Neural cell (in vitro differentiated cells): ENCODE measurements at regions not wholly inside any gene's neighbourhood (a gene's known extent, or its start where the extent isn't known, plus 50 kb on each side); places are given as distances from the start of the nearest gene placed in this dataset.

Experiments used
- H2AFZ ChIP-seq: fragments of 200-600, 300-800 bp; sonication (generic), shearing (Covaris generic); 2 replicates; pipeline ENCODE4 v1.6.0; 2014; ENCODE audit warnings: low read depth, mild to moderate bottlenecking, antibody characterized with exemption, low read length, moderate library complexity
- H3F3A ChIP-seq: fragments of 200-600 bp; shearing (Covaris generic); 2 replicates; pipeline ENCODE4 v1.6.1; 2016; ENCODE audit warnings: mild to moderate bottlenecking, moderate library complexity, mixed read lengths, antibody characterized with exemption, low read length; ENCODE audit not compliant: insufficient read depth, poor library complexity, severe bottlenecking
- H3K27ac ChIP-seq: fragments of 200-600, 300-800 bp; sonication (generic), shearing (Covaris generic); 2 replicates; pipeline ENCODE4 v1.5.1; 2014; ENCODE audit warnings: mild to moderate bottlenecking, low read length, moderate library complexity
- H3K27me3 ChIP-seq: fragments of 300-800, 200-600 bp; sonication (generic), shearing (Covaris generic); 2 replicates; pipeline ENCODE4 v1.6.0; 2014; ENCODE audit warnings: mild to moderate bottlenecking, low read depth, low read length, moderate library complexity; ENCODE audit not compliant: insufficient read depth
- H3K36me3 ChIP-seq: fragments of 300-800, 200-600 bp; sonication (generic), shearing (Covaris generic); 2 replicates; pipeline ENCODE4 v1.5.1; 2014; ENCODE audit warnings: mild to moderate bottlenecking, antibody characterized with exemption, low read length, moderate library complexity; ENCODE audit not compliant: insufficient read depth
- H3K4me2 ChIP-seq: fragments of 300-800, 200-600 bp; sonication (generic), shearing (Covaris generic); 2 replicates; pipeline ENCODE4 v1.6.0; 2014; ENCODE audit warnings: mild to moderate bottlenecking, low read length
- H3K4me3 ChIP-seq: fragments of 300-800, 200-600 bp; sonication (generic), shearing (Covaris generic); 2 replicates; pipeline ENCODE4 v1.5.1; 2014; ENCODE audit warnings: mild to moderate bottlenecking, low read length, moderate library complexity
- H3K79me2 ChIP-seq: fragments of 200-600 bp; shearing (Covaris generic); replicated peaks from 2 replicates; pipeline ENCODE4 v1.6.0; 2014; ENCODE audit warnings: mild to moderate bottlenecking, low read length, moderate library complexity; ENCODE audit not compliant: insufficient read depth
- H3K9ac ChIP-seq: fragments of 300-800, 200-600 bp; sonication (generic), shearing (Covaris generic); 2 replicates; pipeline ENCODE4 v1.6.1; 2016; ENCODE audit warnings: mild to moderate bottlenecking, low read length, mixed read lengths
- H3K9me2 ChIP-seq: fragments of 200-600 bp; shearing (Covaris generic); 2 replicates; pipeline ENCODE4 v1.6.1; 2016; ENCODE audit warnings: mild to moderate bottlenecking, low read length, mixed read lengths; ENCODE audit not compliant: insufficient read depth
- H3K9me3 ChIP-seq: fragments of 200-600, 300-800 bp; sonication (generic), shearing (Covaris generic); 2 replicates; pipeline ENCODE4 v1.6.1; 2016; ENCODE audit warnings: mild to moderate bottlenecking, mixed run types, low read length, moderate library complexity, mixed read lengths
- H4K20me1 ChIP-seq: fragments of 200-600 bp; shearing (Covaris generic); 2 replicates; pipeline ENCODE4 v1.6.1; 2016; ENCODE audit warnings: mild to moderate bottlenecking, mixed run types; ENCODE audit not compliant: insufficient read depth
- EP300 ChIP-seq: fragments of 450-650 bp; conservative IDR thresholded peaks from 2 replicates; pipeline ENCODE4 v1.6.1; 2014; ENCODE audit warnings: antibody characterized with exemption, mild to moderate bottlenecking, moderate library complexity; ENCODE audit not compliant: poor library complexity, severe bottlenecking
- EZH2 ChIP-seq: fragments of 200-600, 300-800 bp; shearing (Covaris generic), sonication (generic); IDR thresholded peaks from 2 replicates; pipeline ENCODE4 v1.6.1; 2014; ENCODE audit warnings: antibody characterized with exemption, low read length, borderline replicate concordance, mild to moderate bottlenecking; ENCODE audit not compliant: insufficient read depth, poor library complexity, severe bottlenecking
- MXI1 ChIP-seq: fragments of 450-650 bp; conservative IDR thresholded peaks from 2 replicates; pipeline ENCODE4 v1.6.1; 2014; ENCODE audit warnings: antibody characterized with exemption, mild to moderate bottlenecking; ENCODE audit not compliant: poor library complexity, severe bottlenecking
- POLR2AphosphoS5 ChIP-seq: IDR thresholded peaks from 2 replicates; pipeline ENCODE4 v1.6.1; 2012
- RAD21 ChIP-seq: fragments of 450-650 bp; conservative IDR thresholded peaks from 2 replicates; pipeline ENCODE4 v1.6.1; 2014; ENCODE audit warnings: antibody characterized with exemption, mild to moderate bottlenecking, moderate library complexity
- SMC3 ChIP-seq: fragments of 450-650 bp; conservative IDR thresholded peaks from 2 replicates; pipeline ENCODE4 v1.6.1; 2014; ENCODE audit warnings: antibody characterized with exemption, mild to moderate bottlenecking, moderate library complexity; ENCODE audit not compliant: poor library complexity
- TAF1 ChIP-seq: IDR thresholded peaks from 2 replicates; pipeline ENCODE4 v1.6.1; 2012; ENCODE audit warnings: low read depth
- TF ChIP-seq, protein P1 (sequence below): fragments of 450-650 bp; IDR thresholded peaks from 2 replicates; pipeline ENCODE4 v1.5.1; 2014; ENCODE audit warnings: antibody characterized with exemption, mild to moderate bottlenecking, moderate library complexity; ENCODE audit not compliant: poor library complexity, severe bottlenecking
- TF ChIP-seq, protein P2 (sequence below): IDR thresholded peaks from 2 replicates; pipeline ENCODE4 v1.6.1; 2012; ENCODE audit warnings: borderline replicate concordance

DNA sequence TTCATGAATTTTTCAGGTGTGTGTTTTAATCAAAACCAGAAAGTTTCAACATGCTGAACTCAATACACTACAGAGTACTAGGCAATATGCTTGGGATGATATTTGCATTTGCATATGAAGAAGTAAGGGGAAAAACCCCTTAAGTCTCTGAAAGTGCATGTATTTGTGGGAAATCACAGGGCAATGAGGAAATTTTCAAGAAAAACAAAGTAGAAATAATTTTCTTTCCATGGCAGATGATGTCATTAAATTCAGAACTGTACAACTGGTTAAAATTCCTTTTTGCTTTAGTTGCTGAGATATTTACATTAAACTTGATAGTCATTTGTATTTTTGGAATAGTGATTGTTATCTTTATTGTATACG lies 294.0 kb upstream of the TBC1D5 start:
- H3K27ac ChIP-seq, result no peak overlapping the region
- H3K36me3 ChIP-seq, result no peaks in the 10 kb centered on the region
- no peaks in the 10 kb centered on the region for H3K9me2 ChIP-seq
- no peaks in the 10 kb centered on the region for H3K79me2 ChIP-seq
- no peak overlapping the region for H3K9ac ChIP-seq
- H3K9me3 ChIP-seq, result no peaks in the 10 kb centered on the region
- H3F3A ChIP-seq, result no peaks in the 10 kb centered on the region
- H2AFZ ChIP-seq, result no peak overlapping the region
- no peak overlapping the region for H3K4me3 ChIP-seq
- H3K27me3 ChIP-seq, result no peaks in the 10 kb centered on the region
- H4K20me1 ChIP-seq, result no peaks in the 10 kb centered on the region
- no peak overlapping the region for H3K4me2 ChIP-seq
- TF ChIP-seq, protein P1, sequence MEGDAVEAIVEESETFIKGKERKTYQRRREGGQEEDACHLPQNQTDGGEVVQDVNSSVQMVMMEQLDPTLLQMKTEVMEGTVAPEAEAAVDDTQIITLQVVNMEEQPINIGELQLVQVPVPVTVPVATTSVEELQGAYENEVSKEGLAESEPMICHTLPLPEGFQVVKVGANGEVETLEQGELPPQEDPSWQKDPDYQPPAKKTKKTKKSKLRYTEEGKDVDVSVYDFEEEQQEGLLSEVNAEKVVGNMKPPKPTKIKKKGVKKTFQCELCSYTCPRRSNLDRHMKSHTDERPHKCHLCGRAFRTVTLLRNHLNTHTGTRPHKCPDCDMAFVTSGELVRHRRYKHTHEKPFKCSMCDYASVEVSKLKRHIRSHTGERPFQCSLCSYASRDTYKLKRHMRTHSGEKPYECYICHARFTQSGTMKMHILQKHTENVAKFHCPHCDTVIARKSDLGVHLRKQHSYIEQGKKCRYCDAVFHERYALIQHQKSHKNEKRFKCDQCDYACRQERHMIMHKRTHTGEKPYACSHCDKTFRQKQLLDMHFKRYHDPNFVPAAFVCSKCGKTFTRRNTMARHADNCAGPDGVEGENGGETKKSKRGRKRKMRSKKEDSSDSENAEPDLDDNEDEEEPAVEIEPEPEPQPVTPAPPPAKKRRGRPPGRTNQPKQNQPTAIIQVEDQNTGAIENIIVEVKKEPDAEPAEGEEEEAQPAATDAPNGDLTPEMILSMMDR, result no peak
- no peak for TF ChIP-seq TAF1
- TF ChIP-seq MXI1, result no peak
- TF ChIP-seq EP300, result no peak
- TF ChIP-seq EZH2, result no peak
- TF ChIP-seq, protein P2, sequence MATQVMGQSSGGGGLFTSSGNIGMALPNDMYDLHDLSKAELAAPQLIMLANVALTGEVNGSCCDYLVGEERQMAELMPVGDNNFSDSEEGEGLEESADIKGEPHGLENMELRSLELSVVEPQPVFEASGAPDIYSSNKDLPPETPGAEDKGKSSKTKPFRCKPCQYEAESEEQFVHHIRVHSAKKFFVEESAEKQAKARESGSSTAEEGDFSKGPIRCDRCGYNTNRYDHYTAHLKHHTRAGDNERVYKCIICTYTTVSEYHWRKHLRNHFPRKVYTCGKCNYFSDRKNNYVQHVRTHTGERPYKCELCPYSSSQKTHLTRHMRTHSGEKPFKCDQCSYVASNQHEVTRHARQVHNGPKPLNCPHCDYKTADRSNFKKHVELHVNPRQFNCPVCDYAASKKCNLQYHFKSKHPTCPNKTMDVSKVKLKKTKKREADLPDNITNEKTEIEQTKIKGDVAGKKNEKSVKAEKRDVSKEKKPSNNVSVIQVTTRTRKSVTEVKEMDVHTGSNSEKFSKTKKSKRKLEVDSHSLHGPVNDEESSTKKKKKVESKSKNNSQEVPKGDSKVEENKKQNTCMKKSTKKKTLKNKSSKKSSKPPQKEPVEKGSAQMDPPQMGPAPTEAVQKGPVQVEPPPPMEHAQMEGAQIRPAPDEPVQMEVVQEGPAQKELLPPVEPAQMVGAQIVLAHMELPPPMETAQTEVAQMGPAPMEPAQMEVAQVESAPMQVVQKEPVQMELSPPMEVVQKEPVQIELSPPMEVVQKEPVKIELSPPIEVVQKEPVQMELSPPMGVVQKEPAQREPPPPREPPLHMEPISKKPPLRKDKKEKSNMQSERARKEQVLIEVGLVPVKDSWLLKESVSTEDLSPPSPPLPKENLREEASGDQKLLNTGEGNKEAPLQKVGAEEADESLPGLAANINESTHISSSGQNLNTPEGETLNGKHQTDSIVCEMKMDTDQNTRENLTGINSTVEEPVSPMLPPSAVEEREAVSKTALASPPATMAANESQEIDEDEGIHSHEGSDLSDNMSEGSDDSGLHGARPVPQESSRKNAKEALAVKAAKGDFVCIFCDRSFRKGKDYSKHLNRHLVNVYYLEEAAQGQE, result no peak
- TF ChIP-seq POLR2AphosphoS5, result no peak
- no peak for TF ChIP-seq SMC3
- no peak for TF ChIP-seq RAD21

DNA sequence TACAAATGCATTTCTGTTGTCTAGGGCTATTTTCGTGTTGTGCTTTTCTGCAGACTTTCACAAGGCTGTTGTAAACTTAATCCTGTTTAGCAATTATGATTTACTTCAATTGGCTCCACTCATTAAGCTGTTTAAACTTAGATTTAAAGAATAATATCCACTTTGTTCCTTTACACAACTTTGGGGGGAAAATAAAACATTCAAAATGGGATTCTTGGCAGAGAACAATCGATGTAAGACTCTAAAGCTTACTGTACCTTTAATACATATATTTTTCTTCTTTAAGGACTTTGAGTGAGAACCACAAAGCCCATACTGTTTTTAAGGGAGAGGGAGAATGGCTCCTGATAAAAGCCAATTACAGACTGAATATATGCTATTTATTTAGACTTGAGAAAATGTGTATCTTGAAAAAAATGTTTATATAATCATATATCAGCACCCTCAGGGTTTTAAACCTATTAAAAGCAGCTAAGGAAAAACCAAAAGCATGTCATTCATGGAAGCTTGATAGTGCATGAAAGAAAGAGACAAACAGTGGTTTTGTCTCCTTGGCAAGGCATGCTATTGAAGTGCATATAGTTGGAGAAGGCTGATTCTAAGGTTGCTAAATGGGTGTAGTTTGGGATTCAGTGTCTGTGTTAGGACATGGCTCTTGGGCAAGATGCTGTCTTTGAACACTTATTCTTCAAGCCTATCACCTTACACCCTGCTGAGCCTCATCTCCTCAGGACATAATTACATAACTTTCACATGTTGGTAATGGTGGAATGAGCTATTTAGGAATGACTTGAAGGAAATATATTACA lies 293.4 kb upstream of the TBC1D5 start:
- Histone ChIP-seq H3K4me2 (no peak overlapping the region), H3K9me3 (no peaks in the 10 kb centered on the region), H3F3A (no peaks in the 10 kb centered on the region), H3K36me3 (no peaks in the 10 kb centered on the region), H3K9ac (no peak overlapping the region), H3K9me2 (no peaks in the 10 kb centered on the region), H3K79me2 (no peaks in the 10 kb centered on the region), H2AFZ (no peak overlapping the region), H3K27ac (no peak overlapping the region), H4K20me1 (no peaks in the 10 kb centered on the region), H3K4me3 (no peak overlapping the region), H3K27me3 (no peaks in the 10 kb centered on the region)
- TF ChIP-seq TAF1 (no peak), EP300 (no peak), POLR2AphosphoS5 (no peak), RAD21 (no peak), EZH2 (no peak), MXI1 (no peak)
- TF ChIP-seq, protein P2, result no peak
- TF ChIP-seq, protein P1, result no peak
